Lower leg skin (tissue), 3 donors: ENCODE measurements at regions not wholly inside any gene's neighbourhood (a gene's known extent, or its start where the extent isn't known, plus 50 kb on each side); places are given as distances from the start of the nearest gene placed in this dataset.

Experiments used
- CTCF ChIP-seq, 3 donors: fragments of 450-650 bp; IDR thresholded peaks; one replicate each; pipeline ENCODE4 v1.5.1; 2016; ENCODE audit warnings: antibody characterized with exemption in 3 of 3, mild to moderate bottlenecking in 3 of 3, moderate library complexity in 2 of 3
- POLR2A ChIP-seq, 2 donors: fragments of 450-650 bp; IDR thresholded peaks; one replicate each; pipeline ENCODE4 v1.6.1; 2016 to 2017; ENCODE audit warnings: antibody characterized with exemption in 2 of 2, mild to moderate bottlenecking in 1 of 2, moderate library complexity in 1 of 2

GRCh38 chr6:21753241-21754108, 159.9 kb downstream of the SOX4 start:
- TF ChIP-seq CTCF (IDR thresholded peaks at IDR 0.05) (no peak), POLR2A (IDR thresholded peaks at IDR 0.05) (no peak)
